ENCODE measurements at regions not wholly inside any gene's neighbourhood (a gene's known extent, or its start where the extent isn't known, plus 50 kb on each side); places are given as distances from the start of the nearest gene placed in this dataset.
A peak's percentile ranks its signal among the peaks of the same experiment; 100 is the strongest.

DNA sequence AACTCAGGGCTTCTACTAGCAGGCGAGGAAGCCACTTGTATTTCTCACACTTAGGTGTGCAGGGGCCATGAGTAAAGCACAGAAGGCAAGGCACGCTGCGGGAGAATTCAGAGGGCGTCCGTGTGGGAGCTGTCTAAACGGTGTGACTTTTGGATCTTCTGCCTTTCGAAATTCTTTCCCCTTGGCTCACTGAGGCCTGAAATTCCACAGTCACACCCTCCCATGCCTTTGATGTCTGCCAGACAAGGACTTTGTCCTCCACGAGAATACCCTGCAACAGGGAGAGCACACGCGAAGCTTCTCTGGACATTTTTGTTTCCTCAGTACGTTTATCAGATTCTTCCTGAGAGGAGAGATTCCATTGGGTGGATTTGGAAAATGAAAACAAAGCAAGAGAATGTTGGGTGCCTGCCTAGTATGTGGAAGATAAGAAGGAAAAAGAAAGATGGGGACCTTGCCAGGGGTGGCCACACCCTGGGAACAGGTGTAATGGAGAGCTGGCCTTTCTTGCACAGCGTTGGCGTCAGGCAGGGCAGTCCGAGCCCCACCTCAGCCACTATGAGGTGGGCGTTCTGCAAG is 235.7 kb downstream of the MYLK4 start:
- DNase-seq = peak in 3 of 5 donors; percentile 48 to 81 (median 55)
- Histone ChIP-seq H3K27me3 (ENCODE audit: control insufficient read depth, insufficient read depth, low read length) (no peaks in the 10 kb centered on the region), H3K9me3 (ENCODE audit: control insufficient read depth in 2 of 3, insufficient read depth in 1 of 3, low read length in 3 of 3) (peaks cover 0 to 3% (median under 1%) of the 10 kb centered on the region in 3 donors), H3K4me3 (ENCODE audit: low read length in 3 of 3) (peak overlapping the region in 2 of 3 donors; percentile 47 to 52), H3K4me1 (ENCODE audit: control insufficient read depth in 2 of 3, insufficient read depth in 2 of 3, low read depth in 1 of 3, low read length in 3 of 3) (no peaks in the 10 kb centered on the region), H3K36me3 (ENCODE audit: control insufficient read depth in 2 of 3, insufficient read depth in 3 of 3, low read length in 3 of 3) (no peaks in the 10 kb centered on the region), H3K9ac (ENCODE audit: low read length in 3 of 3) (no peak overlapping the region), H3K27ac (ENCODE audit: low read depth in 2 of 2, low read length in 2 of 2) (peak overlapping the region; percentile 61 to 80)
- intact Hi-C loops (cut with DNase I) = no loop called here
- TF ChIP-seq, protein P1, sequence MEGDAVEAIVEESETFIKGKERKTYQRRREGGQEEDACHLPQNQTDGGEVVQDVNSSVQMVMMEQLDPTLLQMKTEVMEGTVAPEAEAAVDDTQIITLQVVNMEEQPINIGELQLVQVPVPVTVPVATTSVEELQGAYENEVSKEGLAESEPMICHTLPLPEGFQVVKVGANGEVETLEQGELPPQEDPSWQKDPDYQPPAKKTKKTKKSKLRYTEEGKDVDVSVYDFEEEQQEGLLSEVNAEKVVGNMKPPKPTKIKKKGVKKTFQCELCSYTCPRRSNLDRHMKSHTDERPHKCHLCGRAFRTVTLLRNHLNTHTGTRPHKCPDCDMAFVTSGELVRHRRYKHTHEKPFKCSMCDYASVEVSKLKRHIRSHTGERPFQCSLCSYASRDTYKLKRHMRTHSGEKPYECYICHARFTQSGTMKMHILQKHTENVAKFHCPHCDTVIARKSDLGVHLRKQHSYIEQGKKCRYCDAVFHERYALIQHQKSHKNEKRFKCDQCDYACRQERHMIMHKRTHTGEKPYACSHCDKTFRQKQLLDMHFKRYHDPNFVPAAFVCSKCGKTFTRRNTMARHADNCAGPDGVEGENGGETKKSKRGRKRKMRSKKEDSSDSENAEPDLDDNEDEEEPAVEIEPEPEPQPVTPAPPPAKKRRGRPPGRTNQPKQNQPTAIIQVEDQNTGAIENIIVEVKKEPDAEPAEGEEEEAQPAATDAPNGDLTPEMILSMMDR (IDR thresholded peaks at IDR 0.05; ENCODE audit: borderline replicate concordance, extremely low read depth, insufficient read depth) = no peak
- no peak for FAIRE-seq

DNA sequence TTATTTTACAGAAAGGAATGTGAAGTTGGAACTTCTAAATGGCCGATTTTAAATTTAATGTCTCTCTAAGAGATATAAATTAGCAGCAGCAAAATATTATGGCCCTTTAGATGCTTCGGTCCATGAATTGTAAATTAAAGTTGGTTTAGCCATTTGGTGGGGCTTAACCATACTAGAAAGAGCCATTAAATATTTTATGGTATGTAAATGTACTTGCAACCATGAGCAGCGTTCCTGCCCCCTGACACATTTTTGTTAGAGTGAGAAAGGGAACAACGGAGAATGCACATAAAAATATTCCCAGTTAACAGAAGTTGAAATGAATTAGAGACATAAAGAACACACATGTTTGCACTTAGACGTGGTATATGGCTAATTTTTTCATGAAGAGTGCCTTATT is 237.9 kb downstream of the MYLK4 start:
- FAIRE-seq (no peak), DNase-seq (no peak)
- no peaks in the 10 kb centered on the region for H3K4me1 ChIP-seq (ENCODE audit: control insufficient read depth in 2 of 3, insufficient read depth in 2 of 3, low read depth in 1 of 3, low read length in 3 of 3)
- H3K4me3 ChIP-seq (ENCODE audit: low read length in 3 of 3) = no peak overlapping the region
- intact Hi-C loops (cut with DNase I) = no loop called here
- H3K9ac ChIP-seq (ENCODE audit: low read length in 3 of 3) = no peak overlapping the region
- H3K27me3 ChIP-seq (ENCODE audit: control insufficient read depth, insufficient read depth, low read length) = no peaks in the 10 kb centered on the region
- no peak overlapping the region for H3K27ac ChIP-seq (ENCODE audit: low read depth in 2 of 2, low read length in 2 of 2)
- TF ChIP-seq, protein P1 (IDR thresholded peaks at IDR 0.05; ENCODE audit: borderline replicate concordance, extremely low read depth, insufficient read depth) = no peak
- H3K36me3 ChIP-seq (ENCODE audit: control insufficient read depth in 2 of 3, insufficient read depth in 3 of 3, low read length in 3 of 3) = no peaks in the 10 kb centered on the region
- H3K9me3 ChIP-seq (ENCODE audit: control insufficient read depth in 2 of 3, insufficient read depth in 1 of 3, low read length in 3 of 3) = no peaks in the 10 kb centered on the region

DNA sequence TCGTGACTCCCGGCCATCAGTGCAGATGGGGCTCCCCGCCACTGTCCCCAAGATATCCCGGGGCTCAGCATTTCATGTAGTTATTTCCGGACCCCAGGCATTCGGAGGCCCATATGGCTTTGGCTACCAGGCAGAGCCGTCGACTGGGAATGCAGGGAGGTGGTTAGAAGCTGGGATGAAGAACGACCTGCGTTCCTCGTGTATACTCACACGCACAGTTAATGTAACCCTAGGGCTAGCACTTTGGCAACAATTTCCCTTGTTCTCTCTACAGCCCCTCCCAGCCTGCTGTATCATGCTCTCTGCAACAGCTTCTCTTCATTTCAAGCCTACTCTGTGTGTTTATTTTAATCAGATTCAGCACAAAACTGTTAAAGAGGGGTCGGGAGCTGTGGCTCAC is 240.4 kb downstream of the MYLK4 start:
- TF ChIP-seq, protein P1 (IDR thresholded peaks at IDR 0.05; ENCODE audit: borderline replicate concordance, extremely low read depth, insufficient read depth) = no peak
- Histone ChIP-seq H3K27me3 (ENCODE audit: control insufficient read depth, insufficient read depth, low read length) (no peaks in the 10 kb centered on the region), H3K9ac (ENCODE audit: low read length in 3 of 3) (no peak overlapping the region), H3K9me3 (ENCODE audit: control insufficient read depth in 2 of 3, insufficient read depth in 1 of 3, low read length in 3 of 3) (no peaks in the 10 kb centered on the region), H3K36me3 (ENCODE audit: control insufficient read depth in 2 of 3, insufficient read depth in 3 of 3, low read length in 3 of 3) (no peaks in the 10 kb centered on the region), H3K27ac (ENCODE audit: low read depth in 2 of 2, low read length in 2 of 2) (no peak overlapping the region), H3K4me3 (ENCODE audit: low read length in 3 of 3) (no peak overlapping the region), H3K4me1 (ENCODE audit: control insufficient read depth in 2 of 3, insufficient read depth in 2 of 3, low read depth in 1 of 3, low read length in 3 of 3) (no peaks in the 10 kb centered on the region)
- FAIRE-seq = no peak
- no peak for DNase-seq
- intact Hi-C loops (cut with DNase I) = no loop called here

DNA sequence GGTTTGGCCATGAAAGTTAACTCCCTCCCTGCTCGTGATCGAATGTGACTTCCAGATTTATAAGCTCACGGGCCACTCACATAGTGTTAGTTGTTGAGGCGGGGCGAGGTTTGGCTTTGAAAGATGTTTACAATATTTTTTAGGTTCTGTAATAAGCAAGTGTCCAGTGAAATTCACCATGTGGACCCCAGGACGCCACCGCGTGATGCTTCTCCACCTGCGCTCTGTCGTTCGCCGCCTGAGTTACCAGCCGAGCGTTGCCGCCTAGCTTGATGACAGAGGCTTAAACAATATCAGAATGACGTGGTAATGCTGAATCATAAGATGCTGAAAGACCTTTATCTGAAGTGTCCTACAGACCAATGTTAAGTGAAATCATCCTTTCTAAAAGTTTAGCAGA is 241.0 kb downstream of the MYLK4 start:
- Histone ChIP-seq H3K27me3 (ENCODE audit: control insufficient read depth, insufficient read depth, low read length) (no peaks in the 10 kb centered on the region), H3K27ac (ENCODE audit: low read depth in 2 of 2, low read length in 2 of 2) (no peak overlapping the region), H3K9me3 (ENCODE audit: control insufficient read depth in 2 of 3, insufficient read depth in 1 of 3, low read length in 3 of 3) (no peaks in the 10 kb centered on the region), H3K4me1 (ENCODE audit: control insufficient read depth in 2 of 3, insufficient read depth in 2 of 3, low read depth in 1 of 3, low read length in 3 of 3) (no peaks in the 10 kb centered on the region), H3K36me3 (ENCODE audit: control insufficient read depth in 2 of 3, insufficient read depth in 3 of 3, low read length in 3 of 3) (no peaks in the 10 kb centered on the region), H3K9ac (ENCODE audit: low read length in 3 of 3) (no peak overlapping the region), H3K4me3 (ENCODE audit: low read length in 3 of 3) (no peak overlapping the region)
- intact Hi-C loops (cut with DNase I) = no loop called here
- no peak for DNase-seq
- TF ChIP-seq, protein P1 (IDR thresholded peaks at IDR 0.05; ENCODE audit: borderline replicate concordance, extremely low read depth, insufficient read depth) = no peak
- no peak for FAIRE-seq

Data from kidney (tissue), 13 donors.